NCI-H446 treated with DMSO at 0.1 percent for 48 hours (cell line): ENCODE measurements at regions not wholly inside any gene's neighbourhood (a gene's known extent, or its start where the extent isn't known, plus 50 kb on each side); places are given as distances from the start of the nearest gene placed in this dataset.
"Not testable (repeated sequence)": the region's sequence is repeated elsewhere in the genome, so short reads cannot be mapped to it uniquely, and the experiment has no call there.

Source experiments
- DNase-seq: peaks from one replicate; lab custom pipeline; 2025; lab: John Stamatoyannopoulos, UW

DNA sequence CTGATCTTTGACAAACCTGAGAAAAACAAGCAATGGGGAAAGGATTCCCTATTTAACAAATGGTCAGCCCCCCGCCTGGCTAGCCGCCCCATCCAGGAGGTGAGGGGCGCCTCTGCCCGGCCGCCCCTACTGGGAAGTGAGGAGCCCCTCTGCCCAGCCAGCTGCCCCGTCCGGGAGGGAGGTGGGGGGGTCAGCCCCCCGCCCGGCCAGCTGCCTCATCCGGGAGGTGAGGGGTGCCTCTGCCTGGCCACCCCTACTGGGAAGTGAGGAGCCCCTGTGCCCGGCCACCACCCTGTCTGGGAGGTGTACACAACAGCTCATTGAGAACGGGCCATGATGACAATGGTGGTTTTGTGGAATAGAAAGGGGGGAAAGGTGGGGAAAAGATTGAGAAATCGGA is 717.1 kb downstream of the COL12A1 start:
- not testable (repeated sequence) for DNase-seq

GRCh38 chr6:74482180-74482579 is 723.7 kb downstream of the COL12A1 start:
- no peak for DNase-seq

DNA sequence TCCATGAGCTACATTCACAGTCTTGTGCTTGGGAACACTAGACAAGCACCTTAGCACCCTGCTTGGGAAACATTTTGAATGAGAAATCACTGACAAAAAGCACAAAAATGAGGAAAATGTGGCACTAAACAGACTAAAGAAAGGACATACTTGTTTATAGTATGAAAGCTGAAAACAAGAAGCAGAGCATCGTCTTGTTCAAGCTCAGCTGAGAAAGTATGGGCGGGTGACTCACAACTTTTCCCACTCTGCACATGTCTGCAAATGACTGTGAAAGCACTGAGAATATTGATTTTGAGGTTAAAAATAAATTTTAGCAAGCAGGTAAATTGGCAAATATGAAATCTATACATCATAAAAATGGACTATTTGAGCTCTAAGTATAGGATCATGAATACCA is 725.3 kb downstream of the COL12A1 start:
- no peak for DNase-seq

- DNase-seq: no peak
These were observed 725.9 kb downstream of the COL12A1 start for GRCh38 chr6:74479960-74480359.

- no peak for DNase-seq
These were observed 726.4 kb downstream of the COL12A1 start for GRCh38 chr6:74479420-74479819.

GRCh38 chr6:74474046-74474445 is 731.8 kb downstream of the COL12A1 start:
- DNase-seq: not testable (repeated sequence)

- not testable (repeated sequence) for DNase-seq
These were observed 737.3 kb downstream of the COL12A1 start for GRCh38 chr6:74468552-74468951.

GRCh38 chr6:74467533-74468215 is 738.2 kb downstream of the COL12A1 start:
- DNase-seq: no peak

DNA sequence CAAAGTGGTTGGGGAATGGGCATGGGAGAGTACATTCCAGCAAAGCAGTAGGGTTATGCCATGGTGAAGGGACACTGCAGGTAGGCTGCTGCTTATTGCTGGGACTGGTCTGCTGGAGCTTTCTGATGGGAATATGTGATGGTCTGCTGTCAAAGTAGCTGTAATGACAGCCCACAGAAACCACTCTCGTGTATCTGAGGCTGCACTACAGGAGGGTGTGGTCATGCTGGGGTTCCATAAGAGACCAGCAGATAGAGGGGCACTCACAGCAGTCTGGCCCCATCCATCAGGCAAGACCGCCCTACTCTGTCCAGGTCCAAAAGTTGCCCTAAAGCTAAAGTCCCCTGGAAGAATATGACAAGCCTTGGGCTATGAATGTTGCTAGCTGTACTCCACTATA is 739.3 kb downstream of the COL12A1 start:
- no peak for DNase-seq

DNA sequence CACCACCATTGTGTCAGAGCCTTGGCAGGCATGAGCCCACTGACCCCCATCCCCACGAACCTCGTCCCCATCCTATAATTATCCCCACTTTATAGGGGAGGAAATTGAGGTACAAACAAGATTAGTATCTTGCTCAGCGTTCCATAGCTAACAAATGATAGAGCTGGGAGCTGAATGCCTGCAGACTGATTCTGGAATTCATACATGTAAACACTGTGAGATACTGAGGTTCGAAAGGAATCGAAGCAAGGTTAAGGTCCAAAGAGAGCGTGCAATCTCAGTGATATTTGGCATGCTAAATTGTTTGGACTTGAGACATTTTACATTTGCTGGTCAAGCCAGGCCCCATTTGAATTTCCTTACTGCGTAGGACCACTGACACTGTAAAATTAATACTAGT is 746.6 kb downstream of the COL12A1 start:
- no peak for DNase-seq

DNA sequence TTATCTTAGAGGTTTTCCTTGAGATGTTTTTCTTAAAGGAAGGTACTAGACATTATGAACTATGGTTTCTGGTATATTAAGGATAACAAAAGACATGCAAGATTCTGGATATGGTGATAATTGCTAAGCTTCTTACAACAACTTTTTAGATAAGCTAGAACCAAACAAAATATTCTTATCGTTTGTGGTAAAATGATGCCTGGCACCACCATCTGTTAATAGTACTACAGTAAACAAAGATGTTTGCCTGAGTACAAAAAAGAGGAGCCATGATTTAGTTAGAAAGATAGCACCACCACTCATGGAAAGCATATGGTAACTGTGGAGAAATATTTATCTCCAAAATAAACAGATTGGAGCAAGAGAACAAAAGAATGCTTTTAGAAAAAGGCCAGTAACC is 747.3 kb downstream of the COL12A1 start:
- no peak for DNase-seq

GRCh38 chr6:74455786-74456185 is 750.1 kb downstream of the COL12A1 start:
- no peak for DNase-seq

- DNase-seq: no peak
These were observed 753.9 kb downstream of the COL12A1 start for GRCh38 chr6:74451953-74452352.

- no peak for DNase-seq
These were observed 752.8 kb downstream of the CD109 start for GRCh38 chr6:74448850-74449249.

DNA sequence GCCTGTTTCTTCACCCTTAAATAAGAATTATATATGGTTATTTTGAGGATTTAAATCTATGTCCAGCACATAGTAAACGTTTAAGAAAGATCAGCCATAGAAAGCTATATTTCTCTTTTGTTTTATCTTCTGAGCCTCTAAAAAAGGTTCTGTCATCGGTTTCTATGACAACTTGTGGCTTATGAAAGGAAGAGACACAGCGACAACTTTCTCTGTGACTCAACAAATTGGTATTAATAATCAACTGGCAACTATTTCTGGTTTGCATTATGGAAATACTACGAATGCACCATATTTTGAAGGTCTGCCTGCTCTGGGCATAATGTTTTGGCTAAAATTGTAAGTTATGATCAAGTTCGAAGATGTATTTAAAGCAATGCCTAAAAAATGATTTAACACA is 751.0 kb downstream of the CD109 start:
- DNase-seq: no peak

GRCh38 chr6:74439123-74439811 is 743.3 kb downstream of the CD109 start:
- no peak for DNase-seq

GRCh38 chr6:74438395-74438794 is 742.4 kb downstream of the CD109 start:
- DNase-seq: not testable (repeated sequence)

- DNase-seq: no peak
These were observed 738.2 kb downstream of the CD109 start for GRCh38 chr6:74434171-74434570.

GRCh38 chr6:74431873-74432580 is 736.0 kb downstream of the CD109 start:
- DNase-seq: no peak

GRCh38 chr6:74420221-74420620 is 724.2 kb downstream of the CD109 start:
- DNase-seq: no peak

DNA sequence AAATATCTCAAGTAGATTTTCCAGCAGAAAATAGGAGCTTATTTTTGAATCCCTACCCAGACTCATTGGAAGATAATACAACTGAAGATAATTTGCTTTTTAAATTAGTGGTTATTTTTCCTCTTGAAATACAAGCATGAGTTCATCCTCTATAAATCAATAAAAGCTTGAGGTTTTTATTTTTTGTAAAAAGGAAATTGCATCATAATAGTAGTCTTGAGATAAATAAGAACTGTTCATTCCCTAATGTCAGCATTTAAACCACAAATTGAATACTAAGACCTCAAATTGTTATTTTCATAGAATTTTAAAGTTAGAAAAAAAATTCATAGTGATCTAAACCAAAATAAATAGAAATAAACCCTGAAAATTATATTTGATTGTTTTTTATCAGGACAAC is 719.1 kb downstream of the CD109 start:
- no peak for DNase-seq

GRCh38 chr6:74410630-74411029 is 714.6 kb downstream of the CD109 start:
- no peak for DNase-seq

- DNase-seq: no peak
These were observed 713.4 kb downstream of the CD109 start for GRCh38 chr6:74409447-74409846.
